NCI-H524 treated with DMSO at 0.1 percent for 48 hours (cell line): ENCODE measurements at regions not wholly inside any gene's neighbourhood (a gene's known extent, or its start where the extent isn't known, plus 50 kb on each side); places are given as distances from the start of the nearest gene placed in this dataset.
"Not testable (repeated sequence)": the region's sequence is repeated elsewhere in the genome, so short reads cannot be mapped to it uniquely, and the experiment has no call there.

ENCODE experiments used
- DNase-seq: peaks from one replicate; lab custom pipeline; 2025; lab: John Stamatoyannopoulos, UW

- no peak for DNase-seq
These were observed 150.7 kb downstream of the BRD1 start for GRCh38 chr22:49676783-49677494.

- DNase-seq = no peak
These were observed 151.4 kb downstream of the BRD1 start for GRCh38 chr22:49676230-49676629.

GRCh38 chr22:49674479-49675050 lies 153.1 kb downstream of the BRD1 start:
- DNase-seq = no peak

- DNase-seq = no peak
These were observed 154.6 kb downstream of the BRD1 start for GRCh38 chr22:49673048-49673447.

- DNase-seq = no peak
These were observed 155.6 kb downstream of the BRD1 start for GRCh38 chr22:49672014-49672516.

GRCh38 chr22:49671331-49672013 lies 156.2 kb downstream of the BRD1 start:
- DNase-seq = no peak

- DNase-seq = peak; percentile 12
These were observed 157.0 kb downstream of the BRD1 start for GRCh38 chr22:49670456-49671330.

- DNase-seq = not testable (repeated sequence)
These were observed 157.7 kb downstream of the BRD1 start for GRCh38 chr22:49669969-49670455.

GRCh38 chr22:49669427-49669968 lies 158.2 kb downstream of the BRD1 start:
- DNase-seq = not testable (repeated sequence)

GRCh38 chr22:49668402-49668801 lies 159.3 kb downstream of the BRD1 start:
- DNase-seq = no peak

GRCh38 chr22:49667236-49667635 lies 160.4 kb downstream of the BRD1 start:
- DNase-seq = no peak

- DNase-seq = no peak
These were observed 161.4 kb downstream of the BRD1 start for GRCh38 chr22:49666146-49666809.

- DNase-seq = no peak
These were observed 162.8 kb downstream of the BRD1 start for GRCh38 chr22:49664891-49665290.

GRCh38 chr22:49664371-49664881 lies 163.2 kb downstream of the BRD1 start:
- no peak for DNase-seq

GRCh38 chr22:49663823-49664222 lies 163.8 kb downstream of the BRD1 start:
- DNase-seq = no peak

- no peak for DNase-seq
These were observed 164.4 kb downstream of the BRD1 start for GRCh38 chr22:49663311-49663711.

GRCh38 chr22:49662681-49663080 lies 165.0 kb downstream of the BRD1 start:
- no peak for DNase-seq

- no peak for DNase-seq
These were observed 166.6 kb downstream of the BRD1 start for GRCh38 chr22:49660794-49661781.

- no peak for DNase-seq
These were observed 167.4 kb downstream of the BRD1 start for GRCh38 chr22:49660321-49660720.

- no peak for DNase-seq
These were observed 167.8 kb downstream of the BRD1 start for GRCh38 chr22:49659924-49660315.
